A549 (cell line): ENCODE measurements at regions not wholly inside any gene's neighbourhood (a gene's known extent, or its start where the extent isn't known, plus 50 kb on each side); places are given as distances from the start of the nearest gene placed in this dataset.

Source experiments
- ATAC-seq, 2 experiments: fragments of 200-7000 bp in 1 of 2; fragments of >200 bp in 1 of 2; cut with Nextera tagmentation in 1 of 2; cut with Tn5 transposase in 1 of 2; 3 replicates each; pipeline versions ENCODE4 v1.8.0 to v1.9.1; 2018 to 2020; ENCODE audit warnings: mild to moderate bottlenecking in 1 of 2, moderate library complexity in 1 of 2
- CTCF ChIA-PET: fragments of 300-600 bp; sonication (Branson Sonifier 250); formaldehyde crosslinking; extraction: SDS; loops from one replicate; lab custom pipeline; 2021; ENCODE audit warnings: antibody characterized with exemption, inconsistent platforms; lab: Yijun Ruan, JAX
- POLR2A ChIA-PET: fragments of 350-600 bp; formaldehyde crosslinking; extraction: SDS; loops from one replicate; lab custom pipeline; 2021; ENCODE audit warnings: antibody characterized with exemption, inconsistent platforms; lab: Yijun Ruan, JAX
- DNase-seq, 2 experiments: peaks; one replicate each; pipeline versions ENCODE4 v3.0.0 to v3.0.0-alpha.2; 2011 to 2016; ENCODE audit warnings: low read depth in 1 of 2, low spot score in 1 of 2
- FAIRE-seq: peaks from 2 replicates; lab custom pipeline; 2011; peaks lifted over from hg19 to GRCh38; lab: Jason Lieb, UNC
- H3K27ac ChIP-seq, 2 experiments: fragments of >200 bp; sonication (Bioruptor Twin); formaldehyde crosslinking; 3 replicates each; pipeline ENCODE4 v1.5.1; 2016 to 2017
- H3K4me1 ChIP-seq: fragments of >200 bp; sonication (Bioruptor Twin); formaldehyde crosslinking; 3 replicates; pipeline ENCODE4 v1.6.1; 2016
- H3K4me2 ChIP-seq: fragments of >200 bp; sonication (Bioruptor Twin); formaldehyde crosslinking; 3 replicates; pipeline ENCODE4 v1.6.1; 2016
- H3K4me3 ChIP-seq: fragments of >200 bp; sonication (Bioruptor Twin); formaldehyde crosslinking; 3 replicates; pipeline ENCODE4 v1.5.1; 2016
- H3K9me3 ChIP-seq: fragments of >200 bp; sonication (Bioruptor Twin); formaldehyde crosslinking; 3 replicates; pipeline ENCODE4 v1.6.1; 2016
- ATOH8 ChIP-seq: fragments of 250-450 bp; sonication (Bioruptor Pico); IDR thresholded peaks from 2 replicates; pipeline ENCODE4 v1.5.0; 2020; ENCODE audit warnings: low read depth, mild to moderate bottlenecking, moderate library complexity
- BHLHE40 ChIP-seq: IDR thresholded peaks from 2 replicates; pipeline ENCODE4 v1.6.1; 2012; ENCODE audit warnings: low read depth, low read length, inconsistent platforms
- CBX2 ChIP-seq: fragments of 200-600 bp; sonication (generic); IDR thresholded peaks from 2 replicates; pipeline ENCODE4 v1.6.1; 2016; ENCODE audit warnings: low read depth, mild to moderate bottlenecking, borderline replicate concordance
- CEBPB ChIP-seq, 2 experiments: fragments of >200 bp in 1 of 2; sonication (Bioruptor Twin) in 1 of 2; formaldehyde crosslinking in 1 of 2; IDR thresholded peaks; 2 replicates each; pipeline ENCODE4 v1.6.1; 2012 to 2016
- CHD2 ChIP-seq: fragments of 150-350 bp; IDR thresholded peaks from 2 replicates; pipeline ENCODE4 v1.6.1; 2014; ENCODE audit warnings: low read length; ENCODE audit not compliant: partially characterized antibody
- EHF ChIP-seq: fragments of 250-450 bp; sonication (Bioruptor Pico); IDR thresholded peaks from 2 replicates; pipeline ENCODE4 v1.5.0; 2020; ENCODE audit warnings: mild to moderate bottlenecking
- ELK1 ChIP-seq: fragments of 150-350 bp; IDR thresholded peaks from 2 replicates; pipeline ENCODE4 v1.6.1; 2014; ENCODE audit warnings: low read depth, mild to moderate bottlenecking, low read length
- FOSB ChIP-seq: fragments of 250-450 bp; sonication (Bioruptor Pico); IDR thresholded peaks from 2 replicates; pipeline ENCODE4 v1.5.0; 2020; ENCODE audit warnings: mild to moderate bottlenecking, moderate library complexity
- FOSL2 ChIP-seq, 2 experiments: fragments of 450-650 bp in 1 of 2; fragments of >200 bp in 1 of 2; sonication (Bioruptor Twin) in 1 of 2; formaldehyde crosslinking; IDR thresholded peaks; 2 replicates each; pipeline versions ENCODE4 v1.5.0 to v1.6.1; 2016 to 2020; ENCODE audit warnings: mild to moderate bottlenecking in 1 of 2, moderate library complexity in 1 of 2
- FOXS1 ChIP-seq: fragments of 250-450 bp; sonication (Bioruptor Pico); IDR thresholded peaks from 2 replicates; pipeline ENCODE4 v1.5.0; 2020; ENCODE audit warnings: mild to moderate bottlenecking, moderate library complexity
- GATA3 ChIP-seq: IDR thresholded peaks from 2 replicates; pipeline ENCODE4 v1.6.1; 2012; ENCODE audit warnings: borderline replicate concordance
- HDAC2 ChIP-seq: fragments of 200-600 bp; sonication (generic); IDR thresholded peaks from 2 replicates; pipeline ENCODE4 v1.6.1; 2016
- HOXA7 ChIP-seq: fragments of 250-450 bp; sonication (Bioruptor Pico); IDR thresholded peaks from 2 replicates; pipeline ENCODE4 v1.5.0; 2020; ENCODE audit warnings: mild to moderate bottlenecking, moderate library complexity
- HOXB13 ChIP-seq: fragments of 250-450 bp; sonication (Bioruptor Pico); IDR thresholded peaks from 2 replicates; pipeline ENCODE4 v1.5.0; 2020; ENCODE audit warnings: low read depth, mild to moderate bottlenecking, moderate library complexity
- HOXB5 ChIP-seq: fragments of 250-450 bp; sonication (Bioruptor Pico); IDR thresholded peaks from 2 replicates; pipeline ENCODE4 v1.5.0; 2020; ENCODE audit warnings: mild to moderate bottlenecking, moderate library complexity
- MAFK ChIP-seq: fragments of 450-650 bp; IDR thresholded peaks from 2 replicates; pipeline ENCODE4 v1.6.1; 2014; ENCODE audit not compliant: partially characterized antibody
- POLR2AphosphoS2 ChIP-seq: conservative IDR thresholded peaks from 2 replicates; pipeline ENCODE4 v1.6.1; 2012; ENCODE audit warnings: low read length, improper control_type of control experiment, inconsistent platforms
- RAD21 ChIP-seq, 2 experiments: fragments of >200 bp in 1 of 2; sonication (Bioruptor Twin) in 1 of 2; formaldehyde crosslinking in 1 of 2; IDR thresholded peaks in 1 of 2; conservative IDR thresholded peaks in 1 of 2; 2 replicates in 1 of 2; 3 replicates in 1 of 2; pipeline ENCODE4 v1.6.1; 2012 to 2018; ENCODE audit warnings: inconsistent platforms in 1 of 2
- RCOR1 ChIP-seq: fragments of 150-350 bp; IDR thresholded peaks from 2 replicates; pipeline ENCODE4 v1.6.1; 2014; ENCODE audit warnings: antibody characterized with exemption, low read length, low read depth
- RFX5 ChIP-seq: fragments of 450-650 bp; IDR thresholded peaks from 2 replicates; pipeline ENCODE4 v1.7.1; 2014; ENCODE audit warnings: antibody characterized with exemption, mild to moderate bottlenecking, moderate library complexity
- SREBF2 ChIP-seq: fragments of 450-650 bp; IDR thresholded peaks from 2 replicates; pipeline ENCODE4 v1.6.1; 2014; ENCODE audit warnings: mild to moderate bottlenecking, moderate library complexity
- TFCP2L1 ChIP-seq: fragments of 250-450 bp; sonication (Bioruptor Pico); IDR thresholded peaks from 2 replicates; pipeline ENCODE4 v1.5.0; 2021; ENCODE audit warnings: mild to moderate bottlenecking
- USF2 ChIP-seq: fragments of 450-650 bp; IDR thresholded peaks from 2 replicates; pipeline ENCODE4 v1.6.1; 2014; ENCODE audit warnings: antibody characterized with exemption
- ZC3H11A ChIP-seq: fragments of 450-650 bp; IDR thresholded peaks from 2 replicates; pipeline ENCODE4 v1.6.1; 2014; ENCODE audit warnings: antibody characterized with exemption, mild to moderate bottlenecking
- ZFP36 ChIP-seq: fragments of 450-650 bp; IDR thresholded peaks from 2 replicates; pipeline ENCODE4 v1.6.1; 2014; ENCODE audit warnings: borderline replicate concordance; ENCODE audit not compliant: partially characterized antibody
- ZNF302 ChIP-seq: fragments of 250-450 bp; sonication (Bioruptor Pico); IDR thresholded peaks from 2 replicates; pipeline ENCODE4 v1.9.0; 2021; ENCODE audit warnings: inconsistent platforms, mild to moderate bottlenecking, moderate library complexity
- WGBS: methylation state at CpG from one replicate; pipeline ENCODE4 v1.1.6; 2017; ENCODE audit errors: missing lambda C conversion rate; 5-methylcytosine and 5-hydroxymethylcytosine counted together

- TF ChIP-seq HOXB13 (CRISPR knock-in tag), result no peak
- TF ChIP-seq FOXS1 (CRISPR knock-in tag), result no peak
- no peak for TF ChIP-seq CEBPB (IDR thresholded peaks at IDR 0.05)
- TF ChIP-seq BHLHE40, result no peak
- no peak for TF ChIP-seq GATA3
Measured at GRCh38 chr5:44714871-44715561, 93.7 kb upstream of the MRPS30 start (continued).

- WGBS, result 30% methylated on average over 3 of the region's 3 CpGs
- DNase-seq (no peak), FAIRE-seq (no peak), ATAC-seq (no peak)
- CTCF ChIA-PET, result no interaction called here
- TF ChIP-seq USF2 (no peak), POLR2AphosphoS2 (no peak), CHD2 (no peak), RFX5 (no peak), ZNF302 (CRISPR knock-in tag) (no peak), HDAC2 (no peak), CBX2 (no peak), FOSL2 (IDR thresholded peaks at IDR 0.05) (no peak), FOSL2 (CRISPR knock-in tag; IDR thresholded peaks at IDR 0.05) (no peak), RAD21 (conservative IDR thresholded peaks at IDR 0.05 in 1 of 2, IDR thresholded peaks at IDR 0.05 in 1 of 2) (no peak), SREBF2 (no peak), HOXB5 (CRISPR knock-in tag) (no peak), RCOR1 (no peak), ZFP36 (no peak), TFCP2L1 (CRISPR knock-in tag) (no peak), ZC3H11A (no peak), MAFK (no peak), HOXA7 (CRISPR knock-in tag) (no peak), EHF (no peak)
- H3K4me3 ChIP-seq, result no peak overlapping the region
- no peak overlapping the region for H3K4me2 ChIP-seq
- no peak overlapping the region for H3K27ac ChIP-seq
- H3K4me1 ChIP-seq, result no peaks in the 10 kb centered on the region
- no peaks in the 10 kb centered on the region; the same call in 2 of the 3 replicates for H3K9me3 ChIP-seq
- POLR2A ChIA-PET, result no interaction called here
Measured at GRCh38 chr5:44713446-44713845, 95.3 kb upstream of the MRPS30 start.

GRCh38 chr5:44711901-44712300 is 96.8 kb upstream of the MRPS30 start:
- no peak overlapping the region for H3K4me3 ChIP-seq
- no peak for FAIRE-seq
- H3K9me3 ChIP-seq, result no peaks in the 10 kb centered on the region; the same call in 2 of the 3 replicates
- H3K4me1 ChIP-seq, result no peaks in the 10 kb centered on the region
- DNase-seq, result no peak
- ChIA-PET CTCF (no interaction called here), POLR2A (no interaction called here)
- H3K27ac ChIP-seq, result no peak overlapping the region
- no peak overlapping the region for H3K4me2 ChIP-seq
- ATAC-seq, result no peak
- WGBS, result 3% methylated on average over 1 of the region's 1 CpG
- no peak for TF ChIP-seq FOSB
- TF ChIP-seq GATA3, result no peak
- no peak for TF ChIP-seq ELK1
- no peak for TF ChIP-seq BHLHE40
- TF ChIP-seq ATOH8, result no peak
- TF ChIP-seq FOXS1 (CRISPR knock-in tag), result no peak
- no peak for TF ChIP-seq RFX5
